HCT116 (cell line): ENCODE measurements at regions not wholly inside any gene's neighbourhood (a gene's known extent, or its start where the extent isn't known, plus 50 kb on each side); places are given as distances from the start of the nearest gene placed in this dataset.

Experiments used
- ATAC-seq: fragments of 200-7000 bp; cut with Tn5 transposase; 2 replicates; pipeline ENCODE4 v1.9.1; 2020; ENCODE audit warnings: mild to moderate bottlenecking, moderate library complexity
- BruUV-seq: library from RNA; stranded (reverse); fragments of 400-500 nt; replicated peaks from 2 replicates; lab custom pipeline; 2021; lab: Mats Ljungman, UMichigan
- CTCF ChIA-PET: fragments of 300-600 bp; sonication (Branson Sonifier 250); formaldehyde crosslinking; loops from one replicate; lab custom pipeline; 2021; ENCODE audit warnings: antibody characterized with exemption; lab: Charles Lee
- POLR2A ChIA-PET: fragments of 300-600, 350-600 bp; sonication (Branson Sonifier 250); formaldehyde crosslinking; loops from one replicate; lab custom pipeline; 2021; ENCODE audit warnings: antibody characterized with exemption; lab: Charles Lee
- RAD21 ChIA-PET, 2 experiments: fragments of 300-600 bp; sonication (Branson Sonifier 250); formaldehyde crosslinking; loops; one replicate each; lab custom pipeline; 2023; ENCODE audit warnings: low total read pairs in 2 of 2; ENCODE audit not compliant: uncharacterized antibody in 2 of 2, unreplicated experiment in 2 of 2, low non-redundant PET in 1 of 2; lab: Charles Lee
- DNase-seq: peaks from one replicate; pipeline ENCODE4 v3.0.0-alpha.2; 2010; ENCODE audit warnings: low read depth, low spot score
- H2AFZ ChIP-seq: fragments of 200-600 bp; shearing (Covaris generic), sonication (generic); 2 replicates; pipeline ENCODE4 v1.6.1; 2017; ENCODE audit warnings: low read depth, mixed run types, mixed read lengths, antibody characterized with exemption, low read length; ENCODE audit not compliant: poor library complexity, severe bottlenecking
- H3K27ac ChIP-seq: 2 replicates; pipeline ENCODE4 v1.5.1; 2012; ENCODE audit warnings: low read depth, low read length
- H3K27me3 ChIP-seq: fragments of 200-600 bp; sonication (generic); 2 replicates; pipeline ENCODE4 v1.6.1; 2016; ENCODE audit warnings: mixed run types, low read length, mixed read lengths; ENCODE audit not compliant: insufficient read depth
- H3K36me3 ChIP-seq, 2 experiments: fragments of 200-500 bp in 1 of 2; fragments of 200-600 bp in 1 of 2; sonication (Bioruptor generic) in 1 of 2; sonication (generic) in 1 of 2; 2 replicates each; pipeline versions ENCODE4 v1.5.1 to v1.6.1; 2014 to 2016; ENCODE audit warnings: low read length in 2 of 2, inconsistent platforms in 1 of 2, mixed read lengths in 1 of 2, mixed run types in 1 of 2; ENCODE audit not compliant: insufficient read depth in 2 of 2, control insufficient read depth in 1 of 2
- H3K4me1 ChIP-seq, 2 experiments: fragments of 200-600 bp in 1 of 2; sonication (generic) in 1 of 2; 2 replicates each; pipeline versions ENCODE4 v1.5.1 to v1.6.1; 2012 to 2017; ENCODE audit warnings: low read length in 2 of 2, inconsistent platforms in 1 of 2, mild to moderate bottlenecking in 1 of 2, mixed read lengths in 1 of 2, mixed run types in 1 of 2, moderate library complexity in 1 of 2; ENCODE audit not compliant: insufficient read depth in 2 of 2, control insufficient read depth in 1 of 2
- H3K4me2 ChIP-seq: fragments of 200-600 bp; sonication (generic); 2 replicates; pipeline ENCODE4 v1.6.1; 2017; ENCODE audit warnings: mixed run types, low read length, mixed read lengths
- H3K4me3 ChIP-seq, 2 experiments: fragments of 200-600 bp in 1 of 2; sonication (generic) in 1 of 2; replicated peaks in 1 of 2; 2 replicates each; pipeline ENCODE4 v1.5.1; 2011 to 2016; ENCODE audit warnings: low read length in 2 of 2, control low read depth in 1 of 2, low read depth in 1 of 2, mild to moderate bottlenecking in 1 of 2, mixed read lengths in 1 of 2, mixed run types in 1 of 2
- H3K79me2 ChIP-seq: fragments of 200-600 bp; sonication (generic); 2 replicates; pipeline ENCODE4 v1.6.1; 2017; ENCODE audit warnings: mild to moderate bottlenecking, mixed run types, low read length, moderate library complexity, mixed read lengths; ENCODE audit not compliant: insufficient read depth
- H3K9ac ChIP-seq: fragments of 200-600 bp; sonication (generic); 2 replicates; pipeline ENCODE4 v1.6.1; 2016; ENCODE audit warnings: low read length, mixed read lengths
- H3K9me2 ChIP-seq: fragments of 200-600 bp; sonication (generic), shearing (Covaris generic); 2 replicates; pipeline ENCODE4 v1.6.1; 2017; ENCODE audit warnings: mixed run types, mild to moderate bottlenecking, moderate library complexity; ENCODE audit not compliant: insufficient read depth
- H3K9me3 ChIP-seq, 2 experiments: fragments of 200-500 bp in 1 of 2; fragments of 200-600 bp in 1 of 2; sonication (Bioruptor generic) in 1 of 2; sonication (generic) in 1 of 2; 2 replicates each; pipeline ENCODE4 v1.6.1; 2014 to 2017; ENCODE audit warnings: low read length in 2 of 2, mixed read lengths in 2 of 2, inconsistent platforms in 1 of 2, low read depth in 1 of 2, mild to moderate bottlenecking in 1 of 2, mixed run types in 1 of 2, moderate library complexity in 1 of 2; ENCODE audit not compliant: control insufficient read depth in 1 of 2, insufficient read depth in 1 of 2
- H4K20me1 ChIP-seq: fragments of 200-600 bp; sonication (generic), shearing (Covaris generic); 2 replicates; pipeline ENCODE4 v1.6.1; 2017; ENCODE audit warnings: mixed run types, mild to moderate bottlenecking, moderate library complexity; ENCODE audit not compliant: insufficient read depth
- CBX3 ChIP-seq: IDR thresholded peaks from 2 replicates; pipeline ENCODE4 v1.6.1; 2012; ENCODE audit warnings: low read depth
- EGR1 ChIP-seq: IDR thresholded peaks from 2 replicates; pipeline ENCODE4 v1.6.1; 2012; ENCODE audit warnings: low read depth
- EZH2phosphoT487 ChIP-seq: fragments of 200-600 bp; IDR thresholded peaks from 2 replicates; pipeline ENCODE4 v1.6.1; 2018; ENCODE audit warnings: antibody characterized with exemption, borderline replicate concordance
- POLR2A ChIP-seq: IDR thresholded peaks from 2 replicates; pipeline ENCODE4 v1.7.0; 2011; ENCODE audit warnings: borderline replicate concordance; ENCODE audit not compliant: insufficient read depth, insufficient read length; ENCODE audit errors: extremely low read depth
- RAD21 ChIP-seq: IDR thresholded peaks from 2 replicates; pipeline ENCODE4 v1.6.1; 2012; ENCODE audit warnings: low read depth, mild to moderate bottlenecking
- SIN3A ChIP-seq: IDR thresholded peaks from 2 replicates; pipeline ENCODE4 v1.6.1; 2012; ENCODE audit warnings: low read depth
- SP1 ChIP-seq: IDR thresholded peaks from 2 replicates; pipeline ENCODE4 v1.6.1; 2012; ENCODE audit warnings: low read depth
- YY1 ChIP-seq: IDR thresholded peaks from 2 replicates; pipeline ENCODE4 v1.6.1; 2011; ENCODE audit warnings: low read length, low read depth, moderate library complexity, mild to moderate bottlenecking; ENCODE audit not compliant: insufficient replicate concordance; ENCODE audit errors: extremely low read depth
- intact Hi-C: fragments of 100-400 bp; cut with micrococcal nuclease; formaldehyde crosslinking; loops from 2 replicates; pipeline ENCODE4 v1.10.0; 2022
- TF ChIP-seq, protein P1 (sequence below), 3 experiments: fragments of 200-600 bp in 1 of 3; sonication (generic) in 1 of 3; IDR thresholded peaks in 2 of 3; conservative IDR thresholded peaks in 1 of 3; 2 replicates each; pipeline ENCODE4 v1.5.1; 2012 to 2017; ENCODE audit warnings: low read depth in 2 of 3, low read length in 2 of 3, antibody characterized with exemption in 1 of 3, borderline replicate concordance in 1 of 3, control low read depth in 1 of 3, mild to moderate bottlenecking in 1 of 3, mixed read lengths in 1 of 3, mixed run types in 1 of 3, moderate library complexity in 1 of 3; ENCODE audit not compliant: insufficient read depth in 1 of 3

- Histone ChIP-seq H3K4me1 (no peaks in the 10 kb centered on the region), H3K9ac (no peak overlapping the region), H3K27me3 (no peaks in the 10 kb centered on the region), H3K4me2 (no peak overlapping the region), H3K9me2 (no peaks in the 10 kb centered on the region), H4K20me1 (no peaks in the 10 kb centered on the region), H3K9me3 (peaks cover 13 to 26% of the 10 kb centered on the region in 2 experiments; a peak in 2 of 4 replicates), H3K4me3 (no peak overlapping the region), H3K27ac (no peak overlapping the region), H3K36me3 (no peaks in the 10 kb centered on the region), H2AFZ (no peak overlapping the region), H3K79me2 (no peaks in the 10 kb centered on the region)
- RAD21 ChIA-PET, result no interaction called here
- BruUV-seq, result no TSS peak
- TF ChIP-seq CBX3, result no peak
- TF ChIP-seq EGR1, result no peak
- TF ChIP-seq EZH2phosphoT487, result no peak
- no peak for TF ChIP-seq POLR2A
- TF ChIP-seq RAD21, result no peak
- no peak for TF ChIP-seq YY1
- TF ChIP-seq, protein P1, sequence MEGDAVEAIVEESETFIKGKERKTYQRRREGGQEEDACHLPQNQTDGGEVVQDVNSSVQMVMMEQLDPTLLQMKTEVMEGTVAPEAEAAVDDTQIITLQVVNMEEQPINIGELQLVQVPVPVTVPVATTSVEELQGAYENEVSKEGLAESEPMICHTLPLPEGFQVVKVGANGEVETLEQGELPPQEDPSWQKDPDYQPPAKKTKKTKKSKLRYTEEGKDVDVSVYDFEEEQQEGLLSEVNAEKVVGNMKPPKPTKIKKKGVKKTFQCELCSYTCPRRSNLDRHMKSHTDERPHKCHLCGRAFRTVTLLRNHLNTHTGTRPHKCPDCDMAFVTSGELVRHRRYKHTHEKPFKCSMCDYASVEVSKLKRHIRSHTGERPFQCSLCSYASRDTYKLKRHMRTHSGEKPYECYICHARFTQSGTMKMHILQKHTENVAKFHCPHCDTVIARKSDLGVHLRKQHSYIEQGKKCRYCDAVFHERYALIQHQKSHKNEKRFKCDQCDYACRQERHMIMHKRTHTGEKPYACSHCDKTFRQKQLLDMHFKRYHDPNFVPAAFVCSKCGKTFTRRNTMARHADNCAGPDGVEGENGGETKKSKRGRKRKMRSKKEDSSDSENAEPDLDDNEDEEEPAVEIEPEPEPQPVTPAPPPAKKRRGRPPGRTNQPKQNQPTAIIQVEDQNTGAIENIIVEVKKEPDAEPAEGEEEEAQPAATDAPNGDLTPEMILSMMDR (IDR thresholded peaks at IDR 0.05 in 2 of 3, conservative IDR thresholded peaks at IDR 0.05 in 1 of 3; ENCODE audit: borderline replicate concordance in 1 of 3, insufficient read depth in 1 of 3, low read depth in 2 of 3, low read length in 2 of 3), result no peak
- TF ChIP-seq SP1, result no peak
- intact Hi-C loops, result no loop called here
- no peak for DNase-seq
- POLR2A ChIA-PET, result no interaction called here
- no peak for ATAC-seq
- CTCF ChIA-PET, result no interaction called here
Measured at GRCh38 chr18:78090584-78090983, 840.9 kb downstream of the GALR1 start.

DNA sequence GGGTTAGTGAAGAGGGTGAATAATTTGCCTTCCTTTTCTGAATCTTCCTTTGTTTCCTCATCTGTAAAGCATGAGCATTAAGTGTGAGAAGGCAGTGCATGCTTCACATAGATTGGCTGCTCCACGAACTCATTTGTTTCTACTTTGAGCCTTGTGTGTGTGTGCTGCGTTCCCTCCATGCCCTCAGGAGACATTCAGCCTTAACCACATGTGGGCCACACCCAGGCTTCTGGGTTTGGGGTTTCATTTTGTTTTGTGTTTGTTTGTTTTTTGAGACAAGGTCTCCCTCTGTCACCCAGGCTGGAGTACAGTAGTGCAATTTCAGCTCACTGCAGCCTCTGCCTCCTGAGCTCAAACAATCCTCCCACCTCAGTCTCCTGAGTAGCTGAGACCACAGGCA, 843.3 kb downstream of the GALR1 start:
- Histone ChIP-seq H3K9me3 (peaks cover 5 to 28% of the 10 kb centered on the region in 2 experiments; a peak in 2 of 4 replicates), H3K27me3 (no peaks in the 10 kb centered on the region), H3K27ac (no peak overlapping the region), H3K36me3 (no peaks in the 10 kb centered on the region), H2AFZ (no peak overlapping the region), H3K9ac (no peak overlapping the region), H3K9me2 (no peaks in the 10 kb centered on the region), H3K4me1 (no peaks in the 10 kb centered on the region), H3K4me3 (no peak overlapping the region), H3K4me2 (no peak overlapping the region), H3K79me2 (no peaks in the 10 kb centered on the region), H4K20me1 (no peaks in the 10 kb centered on the region)
- ChIA-PET RAD21 (no interaction called here), POLR2A (no interaction called here), CTCF (no interaction called here)
- DNase-seq (no peak), ATAC-seq (no peak)
- BruUV-seq, result no TSS peak
- intact Hi-C loops, result no loop called here
- TF ChIP-seq SP1, result no peak
- TF ChIP-seq YY1, result no peak
- TF ChIP-seq SIN3A, result no peak
